Suprapubic skin (tissue), 4 donors: ENCODE measurements at regions not wholly inside any gene's neighbourhood (a gene's known extent, or its start where the extent isn't known, plus 50 kb on each side); places are given as distances from the start of the nearest gene placed in this dataset.

Experiments
- DNase-seq, 2 donors: peaks; one replicate each; pipeline ENCODE4 v3.0.0-alpha.2; 2019; ENCODE audit warnings: low spot score in 2 of 2
- H3K27ac ChIP-seq: fragments of 200-600 bp; sonication (generic); one replicate; pipeline ENCODE4 v1.5.1; 2019
- H3K27me3 ChIP-seq: fragments of 200-600 bp; sonication (generic); one replicate; pipeline ENCODE4 v1.5.1; 2019
- H3K36me3 ChIP-seq: fragments of 200-600 bp; sonication (generic); one replicate; pipeline ENCODE4 v1.5.1; 2019
- H3K4me1 ChIP-seq: fragments of 200-600 bp; sonication (generic); one replicate; pipeline ENCODE4 v1.5.1; 2019
- H3K4me3 ChIP-seq: fragments of 200-600 bp; sonication (generic); one replicate; pipeline ENCODE4 v1.5.1; 2019; ENCODE audit warnings: mild to moderate bottlenecking
- H3K9me3 ChIP-seq: fragments of 200-600 bp; sonication (generic); one replicate; pipeline ENCODE4 v1.5.1; 2019
- EP300 ChIP-seq: sonication (generic); formaldehyde crosslinking; IDR thresholded peaks from one replicate; pipeline ENCODE4 v1.6.1; 2017; ENCODE audit warnings: antibody characterized with exemption
- POLR2A ChIP-seq, 2 donors: fragments of 450-650 bp; IDR thresholded peaks; one replicate each; pipeline ENCODE4 v1.6.1; 2017; ENCODE audit warnings: antibody characterized with exemption in 2 of 2, mild to moderate bottlenecking in 2 of 2, moderate library complexity in 2 of 2
- POLR2AphosphoS5 ChIP-seq, 3 donors: sonication (generic); formaldehyde crosslinking; IDR thresholded peaks; one replicate each; pipeline ENCODE4 v1.6.1; 2017; ENCODE audit warnings: antibody characterized with exemption in 3 of 3
- WGBS: methylation state at CpG from one replicate; pipeline ENCODE4 v1.1.5; 2018; 5-methylcytosine and 5-hydroxymethylcytosine counted together
- TF ChIP-seq, protein P1 (sequence below), 2 donors: fragments of 200-600 bp in 1 of 2; fragments of 450-650 bp in 1 of 2; sonication (generic) in 1 of 2; IDR thresholded peaks; one replicate each; pipeline ENCODE4 v1.5.1; 2016 to 2019; ENCODE audit warnings: antibody characterized with exemption in 2 of 2, mild to moderate bottlenecking in 1 of 2, moderate library complexity in 1 of 2

- Histone ChIP-seq H3K27me3 (no peaks in the 10 kb centered on the region), H3K4me3 (no peak overlapping the region), H3K9me3 (no peaks in the 10 kb centered on the region), H3K27ac (no peak overlapping the region), H3K36me3 (no peaks in the 10 kb centered on the region), H3K4me1 (no peaks in the 10 kb centered on the region)
- DNase-seq = no peak
- WGBS = 70% methylated on average over 4 of the region's 4 CpGs
- TF ChIP-seq POLR2A (IDR thresholded peaks at IDR 0.05) (no peak), EP300 (no peak), POLR2AphosphoS5 (IDR thresholded peaks at IDR 0.05) (no peak)
- TF ChIP-seq, protein P1, sequence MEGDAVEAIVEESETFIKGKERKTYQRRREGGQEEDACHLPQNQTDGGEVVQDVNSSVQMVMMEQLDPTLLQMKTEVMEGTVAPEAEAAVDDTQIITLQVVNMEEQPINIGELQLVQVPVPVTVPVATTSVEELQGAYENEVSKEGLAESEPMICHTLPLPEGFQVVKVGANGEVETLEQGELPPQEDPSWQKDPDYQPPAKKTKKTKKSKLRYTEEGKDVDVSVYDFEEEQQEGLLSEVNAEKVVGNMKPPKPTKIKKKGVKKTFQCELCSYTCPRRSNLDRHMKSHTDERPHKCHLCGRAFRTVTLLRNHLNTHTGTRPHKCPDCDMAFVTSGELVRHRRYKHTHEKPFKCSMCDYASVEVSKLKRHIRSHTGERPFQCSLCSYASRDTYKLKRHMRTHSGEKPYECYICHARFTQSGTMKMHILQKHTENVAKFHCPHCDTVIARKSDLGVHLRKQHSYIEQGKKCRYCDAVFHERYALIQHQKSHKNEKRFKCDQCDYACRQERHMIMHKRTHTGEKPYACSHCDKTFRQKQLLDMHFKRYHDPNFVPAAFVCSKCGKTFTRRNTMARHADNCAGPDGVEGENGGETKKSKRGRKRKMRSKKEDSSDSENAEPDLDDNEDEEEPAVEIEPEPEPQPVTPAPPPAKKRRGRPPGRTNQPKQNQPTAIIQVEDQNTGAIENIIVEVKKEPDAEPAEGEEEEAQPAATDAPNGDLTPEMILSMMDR (IDR thresholded peaks at IDR 0.05) = no peak
Measured at GRCh38 chr20:12687476-12687875, 321.3 kb upstream of the SPTLC3 start.

DNA sequence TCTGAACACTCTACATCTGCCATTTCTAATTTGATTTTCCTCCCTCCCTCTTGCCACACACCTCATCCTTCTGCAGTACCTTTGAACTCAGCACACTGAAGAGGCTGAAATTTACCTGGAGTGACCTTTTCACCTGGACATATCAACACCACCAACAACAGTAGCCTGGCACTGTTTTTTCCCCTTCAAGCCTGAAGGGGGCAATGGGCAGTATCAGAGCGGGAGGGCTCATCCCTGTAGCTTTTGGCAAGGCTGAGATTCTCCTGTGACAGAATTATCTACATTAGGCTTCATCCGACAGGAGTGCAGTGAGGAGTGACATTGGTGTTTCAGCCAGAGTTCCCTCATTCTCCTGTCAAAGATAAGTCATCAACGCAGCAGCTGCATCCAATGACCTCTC, 312.8 kb upstream of the SPTLC3 start:
- DNase-seq = no peak
- Histone ChIP-seq H3K4me1 (no peaks in the 10 kb centered on the region), H3K9me3 (no peaks in the 10 kb centered on the region), H3K4me3 (no peak overlapping the region), H3K36me3 (no peaks in the 10 kb centered on the region), H3K27me3 (no peaks in the 10 kb centered on the region), H3K27ac (no peak overlapping the region)
- TF ChIP-seq, protein P1 (IDR thresholded peaks at IDR 0.05) = no peak
- TF ChIP-seq EP300 (no peak), POLR2A (IDR thresholded peaks at IDR 0.05) (no peak), POLR2AphosphoS5 (IDR thresholded peaks at IDR 0.05) (no peak)
- 78% methylated on average over 3 of the region's 3 CpGs for WGBS

GRCh38 chr20:12698817-12699216, 310.0 kb upstream of the SPTLC3 start:
- Histone ChIP-seq H3K4me1 (no peaks in the 10 kb centered on the region), H3K4me3 (no peak overlapping the region), H3K27ac (no peak overlapping the region), H3K9me3 (no peaks in the 10 kb centered on the region), H3K27me3 (no peaks in the 10 kb centered on the region), H3K36me3 (no peaks in the 10 kb centered on the region)
- 74% methylated on average over 2 of the region's 2 CpGs for WGBS
- TF ChIP-seq EP300 (no peak), POLR2A (IDR thresholded peaks at IDR 0.05) (no peak), POLR2AphosphoS5 (IDR thresholded peaks at IDR 0.05) (no peak)
- TF ChIP-seq, protein P1 (IDR thresholded peaks at IDR 0.05) = no peak
- no peak for DNase-seq

GRCh38 chr20:12699374-12700228, 309.2 kb upstream of the SPTLC3 start:
- WGBS = 46% methylated on average over 5 of the region's 5 CpGs
- H3K27ac ChIP-seq = no peak overlapping the region
- no peak for DNase-seq
- no peak for TF ChIP-seq EP300
- TF ChIP-seq, protein P1 (IDR thresholded peaks at IDR 0.05) = no peak
- no peak for TF ChIP-seq POLR2AphosphoS5 (IDR thresholded peaks at IDR 0.05)
- no peak for TF ChIP-seq POLR2A (IDR thresholded peaks at IDR 0.05)
- H3K9me3 ChIP-seq = no peaks in the 10 kb centered on the region
- H3K4me3 ChIP-seq = no peak overlapping the region
- no peaks in the 10 kb centered on the region for H3K36me3 ChIP-seq
- no peaks in the 10 kb centered on the region for H3K4me1 ChIP-seq
- no peaks in the 10 kb centered on the region for H3K27me3 ChIP-seq

DNA sequence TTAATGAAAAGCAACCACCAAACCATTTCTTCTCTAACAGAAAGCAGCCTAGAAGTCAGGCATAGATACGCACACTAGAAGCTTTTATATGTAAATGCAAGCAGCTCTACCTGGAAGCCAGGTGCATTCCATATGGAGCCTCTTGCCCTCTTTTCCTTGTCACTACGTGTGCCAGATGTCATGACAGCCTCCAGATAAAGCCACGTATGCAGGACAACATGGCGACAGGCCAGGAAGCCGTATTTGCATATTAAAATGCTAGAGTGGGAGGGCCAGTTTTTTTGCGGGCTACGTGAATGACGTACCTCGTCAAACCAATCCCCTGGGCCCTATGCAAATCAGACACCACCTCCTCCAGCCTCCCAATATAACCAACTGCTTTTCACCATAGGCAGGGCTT, 308.1 kb upstream of the SPTLC3 start:
- Histone ChIP-seq H3K27me3 (no peaks in the 10 kb centered on the region), H3K4me1 (no peaks in the 10 kb centered on the region), H3K36me3 (no peaks in the 10 kb centered on the region), H3K27ac (no peak overlapping the region), H3K4me3 (no peak overlapping the region), H3K9me3 (no peaks in the 10 kb centered on the region)
- no peak for DNase-seq
- no peak for TF ChIP-seq EP300
- TF ChIP-seq, protein P1 (IDR thresholded peaks at IDR 0.05) = no peak
- TF ChIP-seq POLR2AphosphoS5 (IDR thresholded peaks at IDR 0.05) = no peak
- no peak for TF ChIP-seq POLR2A (IDR thresholded peaks at IDR 0.05)
- 80% methylated on average over 9 of the region's 9 CpGs for WGBS
